GM21360 (cell line): ENCODE measurements at regions not wholly inside any gene's neighbourhood (a gene's known extent, or its start where the extent isn't known, plus 50 kb on each side); places are given as distances from the start of the nearest gene placed in this dataset.
"Not testable (repeated sequence)": the region's sequence is repeated elsewhere in the genome, so short reads cannot be mapped to it uniquely, and the experiment has no call there.

Source experiments
- ATAC-seq: cut with Tn5 transposase; IDR thresholded peaks from one replicate; pipeline ENCODE4 v1.9.1; 2021; ENCODE audit warnings: mild to moderate bottlenecking, moderate library complexity; ENCODE audit not compliant: unreplicated experiment

- no peak for ATAC-seq
These were observed 970.2 kb upstream of the COX7C start for GRCh38 chr5:85647349-85648127.

GRCh38 chr5:85648495-85648894, 969.2 kb upstream of the COX7C start:
- no peak for ATAC-seq

DNA sequence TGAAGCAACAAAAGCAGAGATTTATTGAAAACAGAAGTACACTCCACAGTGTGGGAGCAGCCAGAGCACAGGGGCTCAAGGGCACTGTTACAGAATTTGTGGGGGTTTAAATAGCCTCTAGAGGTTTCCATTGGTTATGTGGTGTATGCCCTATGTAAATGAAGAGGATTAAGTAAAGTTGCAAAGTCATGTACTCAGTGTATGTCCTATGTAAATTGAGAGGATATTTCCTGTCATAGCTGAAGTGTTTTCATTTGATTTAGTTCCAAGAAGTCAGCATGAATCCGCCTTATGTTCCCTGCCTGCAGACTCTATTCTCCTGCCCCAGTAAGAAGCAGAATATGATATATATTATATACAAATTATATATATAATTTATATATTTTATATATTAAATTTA, 966.0 kb upstream of the COX7C start:
- ATAC-seq: no peak

- ATAC-seq: not testable (repeated sequence)
These were observed 963.6 kb upstream of the COX7C start for GRCh38 chr5:85654144-85654543.

GRCh38 chr5:85656050-85656449, 961.7 kb upstream of the COX7C start:
- ATAC-seq: no peak

- ATAC-seq: not testable (repeated sequence)
These were observed 960.4 kb upstream of the COX7C start for GRCh38 chr5:85657328-85657727.

DNA sequence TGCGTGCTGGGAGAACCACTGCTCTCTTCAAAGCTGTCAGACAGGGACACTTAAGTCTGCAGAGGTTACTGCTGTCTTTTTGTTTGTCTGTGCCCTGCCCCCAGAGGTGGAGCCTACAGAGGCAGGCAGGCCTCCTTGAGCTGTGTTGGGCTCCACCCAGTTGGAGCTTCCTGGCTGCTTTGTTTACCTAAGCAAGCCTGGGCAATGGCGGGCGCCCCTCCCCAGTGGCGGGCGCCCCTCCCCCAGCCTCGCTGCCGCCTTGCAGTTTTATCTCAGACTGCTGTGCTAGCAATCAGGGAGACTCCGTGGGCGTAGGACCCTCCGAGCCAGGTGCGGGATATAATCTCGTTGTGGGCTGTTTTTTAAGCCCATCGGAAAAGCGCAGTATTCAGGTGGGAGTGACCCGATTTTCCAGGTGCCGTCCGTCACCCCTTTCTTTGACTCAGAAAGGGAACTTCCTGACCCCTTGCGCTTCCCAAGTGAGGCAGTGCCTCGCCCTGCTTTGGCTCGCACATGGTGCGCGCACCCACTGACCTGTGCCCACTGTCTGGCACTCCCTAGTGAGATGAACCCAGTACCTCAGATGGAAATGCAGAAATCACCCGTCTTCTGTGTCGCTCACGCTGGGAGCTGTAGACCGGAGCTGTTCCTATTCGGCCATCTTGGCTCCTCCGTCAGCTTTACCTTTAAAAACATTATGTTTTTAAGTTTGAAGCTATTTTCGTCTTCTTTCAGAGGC, 954.6 kb upstream of the COX7C start:
- ATAC-seq: not testable (repeated sequence)

- no peak for ATAC-seq
These were observed 954.1 kb upstream of the COX7C start for GRCh38 chr5:85663708-85664031.

DNA sequence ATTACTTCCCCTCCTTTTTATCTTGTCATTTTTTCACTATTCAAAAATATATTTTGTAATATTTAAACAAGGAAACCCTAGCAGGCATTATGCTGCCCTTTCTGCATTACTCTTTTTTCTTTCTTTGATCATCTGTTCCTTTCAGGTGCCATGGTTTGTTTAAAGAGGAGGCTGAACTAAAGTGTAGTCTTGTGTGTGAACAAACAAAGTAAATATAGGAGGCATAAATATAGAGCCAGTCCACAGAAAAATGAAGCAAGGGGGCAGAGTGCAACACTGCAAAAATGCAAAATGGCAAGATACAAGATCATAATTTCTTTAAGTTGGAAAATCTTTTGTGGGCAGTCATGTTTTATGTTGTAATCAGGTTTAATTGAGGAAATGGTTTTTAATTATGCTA, 947.3 kb upstream of the COX7C start:
- no peak for ATAC-seq

- ATAC-seq: no peak
These were observed 946.3 kb upstream of the COX7C start for GRCh38 chr5:85671223-85671970.

DNA sequence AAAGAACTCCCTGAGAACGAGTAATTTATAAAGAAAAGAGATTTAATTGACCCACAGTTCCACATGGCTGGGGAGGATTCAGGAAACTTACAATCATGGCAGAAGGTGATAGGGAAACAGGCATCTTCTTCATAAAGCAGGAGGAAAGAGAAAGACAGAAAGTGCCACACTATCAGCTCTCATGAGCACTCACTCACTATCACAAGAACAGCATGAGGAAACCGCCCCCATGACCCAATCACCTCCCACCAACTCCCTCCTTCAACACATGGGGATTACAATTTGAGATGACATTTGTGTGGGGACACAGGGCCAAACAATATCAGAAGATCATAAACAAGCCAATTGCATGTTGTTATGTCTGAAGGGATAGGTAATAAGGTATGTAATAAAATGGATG, 935.9 kb upstream of the COX7C start:
- no peak for ATAC-seq

DNA sequence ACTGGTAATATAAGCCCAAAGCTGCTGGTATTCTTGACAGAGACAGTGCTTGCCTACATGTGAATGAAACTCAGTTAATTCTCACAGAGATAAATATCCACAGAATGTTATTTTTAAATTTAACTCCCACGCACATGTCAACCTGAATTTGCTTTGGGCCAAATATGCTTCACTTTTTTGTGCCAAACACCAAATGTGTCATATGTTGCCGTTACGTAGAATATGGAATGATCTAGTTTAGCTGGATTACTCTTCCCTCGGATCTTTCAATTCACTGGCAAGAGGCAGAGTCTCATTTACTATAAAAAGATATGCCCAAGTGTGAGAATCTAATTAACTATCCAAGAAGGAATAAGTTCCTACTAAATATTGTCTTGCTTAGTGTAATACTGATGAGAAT, 933.4 kb upstream of the COX7C start:
- ATAC-seq: no peak

DNA sequence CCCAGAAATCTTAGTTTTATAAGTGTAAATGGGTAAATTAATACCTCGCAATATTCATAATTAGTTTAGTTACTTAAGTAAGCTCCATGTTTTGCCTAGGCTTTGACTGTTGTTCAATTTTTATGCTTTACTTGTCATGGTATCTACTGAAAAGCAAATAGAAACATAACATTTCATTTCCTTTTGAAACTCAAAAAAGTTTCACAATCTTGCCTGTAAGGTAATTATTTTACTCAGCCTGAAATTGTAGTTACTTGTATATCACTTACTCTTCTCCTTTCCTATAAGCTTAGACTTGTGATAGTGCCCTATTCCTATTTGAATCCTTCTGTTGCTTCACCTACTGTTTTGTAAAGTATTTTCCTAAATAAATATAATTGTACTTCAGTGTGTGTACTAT, 914.4 kb upstream of the COX7C start:
- ATAC-seq: no peak

- ATAC-seq: no peak
These were observed 908.0 kb upstream of the COX7C start for GRCh38 chr5:85709728-85710127.

GRCh38 chr5:85716344-85717202, 901.2 kb upstream of the COX7C start:
- ATAC-seq: no peak

DNA sequence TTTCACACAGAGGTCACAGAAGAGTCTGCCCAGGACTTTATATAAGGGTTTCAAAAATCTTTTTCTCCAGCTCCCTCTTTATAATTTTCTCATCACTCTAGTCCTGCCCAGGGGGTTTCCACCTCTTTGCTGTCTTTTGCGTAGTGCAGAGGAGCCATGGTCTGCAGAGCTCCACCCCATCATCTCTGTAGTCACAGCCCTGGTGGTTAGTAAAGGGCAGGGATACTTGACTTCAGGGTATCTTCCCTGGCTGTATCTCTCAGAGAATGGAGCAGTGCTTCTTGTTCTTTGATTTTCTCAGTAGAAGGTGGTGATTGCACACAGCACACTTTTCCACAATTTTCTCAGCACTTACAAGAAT, 900.6 kb upstream of the COX7C start:
- no peak for ATAC-seq

- ATAC-seq: no peak
These were observed 885.6 kb upstream of the COX7C start for GRCh38 chr5:85732185-85732584.

GRCh38 chr5:85741972-85742371, 875.8 kb upstream of the COX7C start:
- ATAC-seq: no peak

- ATAC-seq: no peak
These were observed 857.2 kb upstream of the COX7C start for GRCh38 chr5:85760519-85760918.

GRCh38 chr5:85769347-85769746, 848.4 kb upstream of the COX7C start:
- no peak for ATAC-seq

GRCh38 chr5:85784746-85785145, 833.0 kb upstream of the COX7C start:
- ATAC-seq: no peak
